WTC11 (cell line): ENCODE measurements at regions not wholly inside any gene's neighbourhood (a gene's known extent, or its start where the extent isn't known, plus 50 kb on each side); places are given as distances from the start of the nearest gene placed in this dataset.
"Not testable (repeated sequence)": the region's sequence is repeated elsewhere in the genome, so short reads cannot be mapped to it uniquely, and the experiment has no call there.

ENCODE experiments used
- ATAC-seq: fragments of 200-7000 bp; cut with Tn5 transposase; 2 replicates; pipeline ENCODE4 v1.10.0; 2021; ENCODE audit warnings: mild to moderate bottlenecking, moderate library complexity
- CTCF ChIA-PET: fragments of 300-600 bp; sonication (Branson Sonifier 250); formaldehyde crosslinking; loops from one replicate; lab custom pipeline; 2021; ENCODE audit warnings: antibody characterized with exemption; lab: Charles Lee
- POLR2A ChIA-PET: fragments of 350-600 bp; sonication (Branson Sonifier 250); formaldehyde crosslinking; loops from one replicate; lab custom pipeline; 2021; ENCODE audit warnings: antibody characterized with exemption; lab: Charles Lee
- DNase-seq: peaks from one replicate; pipeline ENCODE4 v3.0.0; 2021; ENCODE audit warnings: low spot score
- H3K27ac Mint-ChIP-seq: 2 replicates; pipeline ENCODE4 v1.8.0; 2021; ENCODE audit warnings: mixed read lengths
- H3K27me3 Mint-ChIP-seq: 2 replicates; pipeline ENCODE4 v1.8.0; 2021; ENCODE audit warnings: low read depth, mild to moderate bottlenecking, moderate library complexity, mixed read lengths
- H3K36me3 Mint-ChIP-seq: 2 replicates; pipeline ENCODE4 v1.8.0; 2021; ENCODE audit warnings: mixed read lengths
- H3K4me1 Mint-ChIP-seq: 2 replicates; pipeline ENCODE4 v1.8.0; 2022; ENCODE audit warnings: mixed read lengths
- H3K4me3 Mint-ChIP-seq: 2 replicates; pipeline ENCODE4 v1.8.0; 2021; ENCODE audit warnings: mild to moderate bottlenecking, moderate library complexity, mixed read lengths
- H3K9me3 Mint-ChIP-seq: 2 replicates; pipeline ENCODE4 v1.8.0; 2021; ENCODE audit warnings: mixed read lengths

- not testable (repeated sequence) for H3K27ac Mint-ChIP-seq, H3K4me3 Mint-ChIP-seq
These were observed 54.9 kb upstream of the NBPF12 start for GRCh38 chr1:146883190-146883589.

GRCh38 chr1:146881096-146881495 lies 57.0 kb upstream of the NBPF12 start:
- H3K36me3 Mint-ChIP-seq, H3K9me3 Mint-ChIP-seq, CTCF ChIA-PET, H3K4me1 Mint-ChIP-seq, DNase-seq, ATAC-seq, POLR2A ChIA-PET, H3K27me3 Mint-ChIP-seq, H3K27ac Mint-ChIP-seq, H3K4me3 Mint-ChIP-seq: not testable (repeated sequence)

More at GRCh38 chr1:146883190-146883589, 54.9 kb upstream of the NBPF12 start:
- CTCF ChIA-PET, ATAC-seq, POLR2A ChIA-PET, H3K4me1 Mint-ChIP-seq, DNase-seq, H3K9me3 Mint-ChIP-seq, H3K27me3 Mint-ChIP-seq, H3K36me3 Mint-ChIP-seq: not testable (repeated sequence)

GRCh38 chr1:146863799-146864319 lies 74.3 kb upstream of the NBPF12 start:
- H3K27me3 Mint-ChIP-seq: not testable (repeated sequence)

GRCh38 chr1:146853147-146853546 lies 85.0 kb upstream of the NBPF12 start:
- H3K27me3 Mint-ChIP-seq, POLR2A ChIA-PET, DNase-seq, H3K27ac Mint-ChIP-seq, CTCF ChIA-PET, H3K4me1 Mint-ChIP-seq, H3K9me3 Mint-ChIP-seq, H3K4me3 Mint-ChIP-seq, H3K36me3 Mint-ChIP-seq: not testable (repeated sequence)
- ATAC-seq: peak; percentile 39; the same call in 1 of the 2 replicates

More at GRCh38 chr1:146863799-146864319, 74.3 kb upstream of the NBPF12 start:
- POLR2A ChIA-PET, ATAC-seq, H3K9me3 Mint-ChIP-seq, CTCF ChIA-PET, H3K4me1 Mint-ChIP-seq, H3K27ac Mint-ChIP-seq, H3K4me3 Mint-ChIP-seq, H3K36me3 Mint-ChIP-seq, DNase-seq: not testable (repeated sequence)

- H3K9me3 Mint-ChIP-seq, POLR2A ChIA-PET, CTCF ChIA-PET, H3K27ac Mint-ChIP-seq, ATAC-seq, DNase-seq, H3K4me3 Mint-ChIP-seq, H3K4me1 Mint-ChIP-seq, H3K27me3 Mint-ChIP-seq, H3K36me3 Mint-ChIP-seq: not testable (repeated sequence)
These were observed 87.7 kb upstream of the NBPF12 start for GRCh38 chr1:146850352-146850889.

- CTCF ChIA-PET, H3K27ac Mint-ChIP-seq, H3K4me1 Mint-ChIP-seq, DNase-seq, H3K36me3 Mint-ChIP-seq, POLR2A ChIA-PET, H3K27me3 Mint-ChIP-seq, H3K4me3 Mint-ChIP-seq, H3K9me3 Mint-ChIP-seq: not testable (repeated sequence)
- ATAC-seq: peak; percentile 53; the same call in 1 of the 2 replicates
These were observed 99.4 kb upstream of the NBPF12 start for GRCh38 chr1:146838725-146839124.

GRCh38 chr1:146826957-146827356 lies 111.2 kb upstream of the NBPF12 start:
- ATAC-seq: peak; percentile 92
- CTCF ChIA-PET, H3K36me3 Mint-ChIP-seq: not testable (repeated sequence)

GRCh38 chr1:146794236-146794635 lies 143.9 kb upstream of the NBPF12 start:
- ATAC-seq, H3K9me3 Mint-ChIP-seq, H3K4me3 Mint-ChIP-seq, H3K27ac Mint-ChIP-seq, POLR2A ChIA-PET, H3K4me1 Mint-ChIP-seq, H3K27me3 Mint-ChIP-seq, H3K36me3 Mint-ChIP-seq, DNase-seq, CTCF ChIA-PET: not testable (repeated sequence)

More at GRCh38 chr1:146826957-146827356, 111.2 kb upstream of the NBPF12 start:
- H3K9me3 Mint-ChIP-seq, H3K27ac Mint-ChIP-seq, POLR2A ChIA-PET, H3K27me3 Mint-ChIP-seq, H3K4me1 Mint-ChIP-seq, DNase-seq, H3K4me3 Mint-ChIP-seq: not testable (repeated sequence)

- CTCF ChIA-PET, POLR2A ChIA-PET, DNase-seq, ATAC-seq, H3K4me1 Mint-ChIP-seq, H3K9me3 Mint-ChIP-seq, H3K4me3 Mint-ChIP-seq, H3K27me3 Mint-ChIP-seq, H3K36me3 Mint-ChIP-seq, H3K27ac Mint-ChIP-seq: not testable (repeated sequence)
These were observed 145.4 kb upstream of the NBPF12 start for GRCh38 chr1:146792725-146793124.

GRCh38 chr1:146784212-146784940 lies 153.7 kb upstream of the NBPF12 start:
- ATAC-seq, H3K27ac Mint-ChIP-seq, POLR2A ChIA-PET, H3K9me3 Mint-ChIP-seq, DNase-seq, H3K36me3 Mint-ChIP-seq, CTCF ChIA-PET, H3K4me3 Mint-ChIP-seq, H3K27me3 Mint-ChIP-seq, H3K4me1 Mint-ChIP-seq: not testable (repeated sequence)

- not testable (repeated sequence) for H3K27me3 Mint-ChIP-seq, H3K36me3 Mint-ChIP-seq
- peak; percentile 54 for ATAC-seq
These were observed 156.9 kb upstream of the NBPF12 start for GRCh38 chr1:146781235-146781634.

GRCh38 chr1:146777826-146778602 lies 160.1 kb upstream of the NBPF12 start:
- DNase-seq, H3K4me3 Mint-ChIP-seq, H3K27ac Mint-ChIP-seq, H3K9me3 Mint-ChIP-seq, H3K4me1 Mint-ChIP-seq, POLR2A ChIA-PET, CTCF ChIA-PET, ATAC-seq, H3K36me3 Mint-ChIP-seq, H3K27me3 Mint-ChIP-seq: not testable (repeated sequence)

More at GRCh38 chr1:146781235-146781634, 156.9 kb upstream of the NBPF12 start:
- POLR2A ChIA-PET, H3K27ac Mint-ChIP-seq, H3K4me1 Mint-ChIP-seq, DNase-seq, H3K4me3 Mint-ChIP-seq, H3K9me3 Mint-ChIP-seq, CTCF ChIA-PET: not testable (repeated sequence)
